Activated CD4-positive, CD25-positive, alpha-beta regulatory T cell (primary cell): ENCODE measurements at regions not wholly inside any gene's neighbourhood (a gene's known extent, or its start where the extent isn't known, plus 50 kb on each side); places are given as distances from the start of the nearest gene placed in this dataset.

Experiments used
- DNase-seq, 4 experiments: peaks; one replicate each; lab custom pipeline; 2025; lab: John Stamatoyannopoulos, UW

DNA sequence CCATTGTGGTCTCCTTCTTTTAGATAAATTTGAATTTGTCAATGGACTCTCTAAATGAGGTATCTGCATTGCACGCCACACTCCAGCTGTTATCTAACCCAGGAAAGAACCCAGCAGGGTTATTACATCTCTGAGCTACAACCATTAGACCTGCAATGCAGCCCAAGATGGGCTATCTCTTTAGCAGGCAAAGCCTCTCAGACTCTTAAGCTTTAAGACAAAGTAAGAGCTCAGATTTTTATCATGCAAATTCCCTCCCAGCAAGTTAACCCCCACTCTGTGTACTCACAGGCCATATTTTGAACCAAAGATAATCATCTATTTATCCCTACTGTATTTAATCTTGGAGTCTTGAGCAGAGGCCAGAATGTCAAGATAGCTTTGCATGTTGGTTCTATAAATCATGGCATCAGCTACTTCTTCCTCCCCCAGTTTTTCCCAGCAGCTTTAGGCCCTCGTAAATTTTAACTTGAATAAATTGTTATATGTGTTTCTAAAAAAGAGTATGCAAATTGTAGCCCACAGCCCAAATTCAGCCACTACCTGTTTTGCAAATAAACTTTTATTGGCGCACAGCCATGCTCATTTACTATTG is 273.7 kb upstream of the PKDCC start:
- no peak for DNase-seq

- no peak for DNase-seq
Observed at GRCh38 chr2:41775366-41776025, 272.3 kb upstream of the PKDCC start.

DNA sequence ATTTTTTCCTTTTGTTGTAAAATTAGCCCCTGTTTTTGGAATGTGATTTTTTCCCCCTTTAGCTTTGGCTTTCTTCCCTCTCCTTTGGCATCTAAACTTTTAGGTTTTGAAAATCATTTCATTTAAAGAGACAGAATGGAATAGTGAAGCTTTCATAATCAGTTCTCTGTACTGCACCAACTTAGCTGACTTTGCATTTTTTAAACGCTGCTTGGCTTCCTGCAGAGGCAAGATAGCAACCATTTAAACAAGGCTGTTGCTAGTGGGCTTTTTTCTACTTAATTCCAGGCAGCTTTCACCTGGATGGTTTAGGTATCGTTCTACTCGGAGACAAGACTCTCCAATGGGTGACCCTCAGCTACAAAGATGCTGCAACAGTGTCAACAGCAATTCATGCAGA is 267.9 kb upstream of the PKDCC start:
- DNase-seq, result no peak

DNA sequence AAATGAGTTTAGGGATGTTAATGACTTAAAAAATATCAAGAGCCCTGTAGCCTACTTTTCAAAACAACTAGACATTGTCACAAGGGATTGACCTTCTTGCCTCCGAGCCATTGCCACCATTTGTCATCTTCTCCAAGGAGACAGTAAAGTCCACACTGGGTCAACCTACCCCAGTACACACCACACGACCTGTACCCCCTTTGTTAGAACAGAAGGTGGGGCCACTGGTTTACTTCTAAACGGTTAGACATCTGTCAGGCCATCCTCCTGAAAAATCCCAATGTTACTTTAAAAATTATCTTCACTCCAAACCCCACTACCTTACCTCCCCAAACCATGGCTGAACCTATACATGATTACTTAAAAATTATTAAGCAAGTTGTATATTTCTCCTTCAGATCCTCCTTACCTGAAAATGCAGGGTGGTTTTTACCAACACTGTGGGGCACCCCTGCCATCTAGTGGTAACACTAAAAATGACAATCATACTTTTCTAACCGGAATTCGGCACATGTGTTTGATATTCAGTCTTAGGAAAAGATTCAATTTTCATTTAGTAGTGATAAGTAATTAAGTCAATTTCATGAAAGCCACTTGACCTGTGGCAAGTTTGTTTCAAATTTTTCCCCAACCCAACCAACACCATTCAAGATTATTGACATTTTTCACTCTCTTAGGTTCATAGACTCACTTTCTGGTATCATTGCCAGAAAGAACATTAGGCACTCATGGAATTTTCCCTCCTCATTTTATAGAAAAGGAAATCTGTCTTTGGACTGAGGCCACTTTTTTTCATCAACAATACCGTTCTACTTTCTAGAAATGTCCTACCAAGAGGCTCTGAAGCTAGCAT is 265.3 kb upstream of the PKDCC start:
- no peak for DNase-seq

GRCh38 chr2:41784496-41784895 is 263.3 kb upstream of the PKDCC start:
- DNase-seq, result no peak

DNA sequence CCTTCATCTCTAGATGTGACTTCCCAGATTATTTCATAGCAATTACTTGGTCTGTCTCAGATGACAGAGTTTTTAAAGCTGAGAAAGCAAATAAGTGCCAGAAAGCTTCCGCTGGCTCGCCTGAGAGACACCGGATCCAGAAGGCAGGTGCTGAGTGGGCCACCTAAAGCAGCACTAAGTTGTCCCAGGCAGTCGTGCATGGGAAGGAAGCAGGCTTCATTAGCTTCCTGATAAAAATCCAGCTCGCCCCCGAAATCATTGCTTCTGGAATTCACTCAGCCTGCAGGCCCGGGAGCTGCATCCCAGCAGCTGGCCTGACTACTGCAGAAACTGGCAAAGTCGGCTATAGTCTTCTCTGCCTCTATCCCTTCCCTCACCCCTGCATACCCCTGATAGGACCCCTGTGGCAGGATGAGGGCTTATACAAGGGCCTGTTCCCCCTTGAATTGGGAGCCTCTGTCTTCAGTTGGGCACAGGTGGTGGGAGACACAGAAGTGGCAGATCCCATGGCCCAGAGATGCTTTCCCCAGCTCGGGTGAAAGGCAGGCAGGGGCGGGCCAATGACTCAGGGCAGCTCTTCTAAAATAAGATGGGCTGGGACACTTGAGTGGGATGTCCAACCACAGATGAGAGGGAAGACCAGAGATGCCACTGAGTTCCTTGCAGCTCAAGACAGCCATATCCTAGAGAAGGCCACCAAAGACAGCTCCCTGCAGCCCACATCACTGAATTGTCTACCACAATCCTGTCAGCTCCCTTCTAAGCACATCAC is 262.4 kb upstream of the PKDCC start:
- DNase-seq, result no peak

DNA sequence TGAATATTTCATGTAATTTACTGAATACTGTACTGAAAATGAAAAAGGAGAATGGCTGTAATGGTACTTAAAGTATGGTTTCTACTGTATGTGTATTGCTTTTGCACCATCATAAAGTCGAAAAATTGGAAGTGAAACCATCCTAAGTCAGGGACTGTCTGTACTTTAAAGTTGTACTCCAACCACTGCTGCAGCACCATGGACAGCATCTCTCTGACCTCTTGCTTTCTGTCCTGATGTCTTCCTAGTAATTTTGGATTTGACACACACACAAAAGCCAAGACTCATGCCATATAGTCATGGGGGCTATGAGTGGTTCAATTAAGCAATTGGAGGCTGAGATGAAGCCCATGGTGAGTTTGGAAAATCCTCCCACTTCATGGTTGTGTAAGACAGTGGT is 256.3 kb upstream of the PKDCC start:
- no peak for DNase-seq

DNA sequence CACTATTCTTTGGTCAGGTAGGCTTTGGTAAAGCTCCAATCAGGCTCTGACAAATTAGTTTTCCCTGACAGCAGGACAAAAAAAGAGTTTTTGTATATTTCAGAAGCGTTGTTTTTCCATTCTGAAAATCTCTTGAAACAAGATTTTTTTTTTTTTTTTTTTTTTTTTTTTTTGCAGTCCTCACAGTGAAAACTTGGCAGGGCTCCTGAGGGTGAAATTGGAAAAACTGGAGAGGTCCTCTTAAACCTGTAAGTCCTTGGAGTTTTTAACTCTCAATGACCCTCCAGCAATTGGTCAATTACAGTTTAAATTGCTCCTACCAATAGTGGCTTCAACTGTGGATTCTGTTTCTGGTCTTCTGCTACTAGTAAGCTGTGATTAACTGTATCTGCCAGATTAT is 244.5 kb upstream of the PKDCC start:
- no peak for DNase-seq

DNA sequence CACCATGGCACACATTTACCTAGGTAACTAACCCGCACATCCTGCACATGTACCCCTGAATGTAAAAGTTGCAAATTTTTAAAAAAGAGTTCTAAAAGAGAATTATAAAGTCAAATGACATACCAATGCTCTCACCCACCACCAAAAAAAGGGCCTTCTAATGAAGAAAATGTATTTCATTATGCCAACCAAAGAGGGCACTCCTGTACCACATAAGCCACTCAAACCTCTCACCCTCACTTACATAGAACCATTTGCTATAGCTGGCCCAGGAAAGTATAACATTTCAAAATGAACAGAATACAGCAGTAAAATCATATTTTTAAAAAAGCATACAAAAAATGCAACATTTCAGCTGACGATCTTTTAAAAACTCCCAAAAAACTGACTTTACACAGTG is 241.5 kb upstream of the PKDCC start:
- DNase-seq, result no peak

DNA sequence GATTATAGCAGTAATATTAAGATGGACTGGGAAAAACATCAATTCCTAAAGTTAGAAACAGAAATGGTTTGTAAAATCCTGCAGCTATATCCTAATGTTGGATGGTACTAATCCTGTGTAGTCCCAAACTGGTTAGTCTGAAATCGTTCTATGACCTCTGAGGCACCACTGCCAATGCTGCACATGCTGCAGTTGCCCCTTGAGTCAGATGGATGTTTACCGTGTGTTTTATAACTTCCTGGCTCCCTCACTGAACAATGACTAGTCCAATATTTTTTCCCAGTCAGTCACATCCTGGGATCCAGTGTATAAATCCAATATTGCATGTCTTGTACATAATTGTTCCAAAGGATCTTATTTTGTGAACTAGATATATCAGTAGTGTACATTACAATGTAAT is 226.7 kb upstream of the PKDCC start:
- no peak for DNase-seq

- DNase-seq, result no peak
Observed at GRCh38 chr2:41826921-41827320, 220.9 kb upstream of the PKDCC start.

GRCh38 chr2:41827354-41827971 is 220.4 kb upstream of the PKDCC start:
- no peak for DNase-seq

GRCh38 chr2:41828052-41828643 is 219.7 kb upstream of the PKDCC start:
- no peak for DNase-seq

GRCh38 chr2:41829052-41829451 is 218.8 kb upstream of the PKDCC start:
- DNase-seq, result no peak

- no peak for DNase-seq
Observed at GRCh38 chr2:41830600-41830999, 217.2 kb upstream of the PKDCC start.

GRCh38 chr2:41832218-41832617 is 215.6 kb upstream of the PKDCC start:
- no peak for DNase-seq

- no peak for DNase-seq
Observed at GRCh38 chr2:41835401-41835800, 212.4 kb upstream of the PKDCC start.

GRCh38 chr2:41836948-41837347 is 210.9 kb upstream of the PKDCC start:
- no peak for DNase-seq

- no peak for DNase-seq
Observed at GRCh38 chr2:41837610-41838009, 210.2 kb upstream of the PKDCC start.

- peak; percentile 90 to 95 (median 92) for DNase-seq
Observed at GRCh38 chr2:41840702-41841551, 206.9 kb upstream of the PKDCC start.

DNA sequence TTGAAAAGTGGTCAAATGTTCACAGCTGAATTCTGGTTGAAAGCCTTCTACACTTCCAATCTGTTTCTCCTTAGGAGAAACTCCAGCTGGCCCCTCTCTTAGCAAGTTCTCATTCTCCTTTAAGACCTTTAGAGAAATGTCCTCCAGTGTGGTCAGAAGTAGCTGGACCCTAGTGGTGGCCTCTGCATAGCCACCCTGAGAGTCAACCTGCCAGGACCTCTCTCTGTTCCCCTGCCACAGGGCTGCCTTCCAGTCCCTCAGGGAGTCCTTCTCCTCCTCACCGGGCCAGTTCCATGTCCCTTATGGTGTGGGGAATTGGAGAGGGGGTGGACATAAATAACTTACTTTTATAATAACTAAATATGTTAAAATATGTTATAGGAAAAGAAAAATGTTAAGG is 200.9 kb upstream of the PKDCC start:
- no peak for DNase-seq
